HFFc6 (cell line): ENCODE measurements at regions not wholly inside any gene's neighbourhood (a gene's known extent, or its start where the extent isn't known, plus 50 kb on each side); places are given as distances from the start of the nearest gene placed in this dataset.

Experiments
- DNase-seq: peaks from one replicate; pipeline ENCODE4 v3.0.0-alpha.2; 2018
- H3K27ac Mint-ChIP-seq: 2 replicates; pipeline ENCODE4 v1.8.0; 2020; ENCODE audit warnings: mild to moderate bottlenecking, mixed read lengths
- H3K27me3 Mint-ChIP-seq: 2 replicates; pipeline ENCODE4 v1.8.0; 2021; ENCODE audit warnings: mild to moderate bottlenecking, moderate library complexity, mixed read lengths; ENCODE audit not compliant: insufficient read depth
- H3K36me3 Mint-ChIP-seq: 2 replicates; pipeline ENCODE4 v1.8.0; 2021; ENCODE audit warnings: low read depth, mixed read lengths
- H3K4me1 Mint-ChIP-seq: 2 replicates; pipeline ENCODE4 v1.8.0; 2020; ENCODE audit warnings: low read depth, mixed read lengths
- H3K4me3 Mint-ChIP-seq: 2 replicates; pipeline ENCODE4 v1.8.0; 2020; ENCODE audit warnings: mild to moderate bottlenecking, moderate library complexity, mixed read lengths
- H3K9me3 Mint-ChIP-seq: 2 replicates; pipeline ENCODE4 v1.8.0; 2020; ENCODE audit warnings: mild to moderate bottlenecking, mixed read lengths
- TF ChIP-seq, protein P1 (sequence below): fragments of 200-600 bp; sonication (generic); IDR thresholded peaks from 2 replicates; pipeline ENCODE4 v1.5.0; 2021; ENCODE audit warnings: antibody characterized with exemption, mild to moderate bottlenecking

GRCh38 chr2:128631698-128632500 lies 313.2 kb upstream of the HS6ST1 start:
- DNase-seq = no peak
- TF ChIP-seq, protein P1, sequence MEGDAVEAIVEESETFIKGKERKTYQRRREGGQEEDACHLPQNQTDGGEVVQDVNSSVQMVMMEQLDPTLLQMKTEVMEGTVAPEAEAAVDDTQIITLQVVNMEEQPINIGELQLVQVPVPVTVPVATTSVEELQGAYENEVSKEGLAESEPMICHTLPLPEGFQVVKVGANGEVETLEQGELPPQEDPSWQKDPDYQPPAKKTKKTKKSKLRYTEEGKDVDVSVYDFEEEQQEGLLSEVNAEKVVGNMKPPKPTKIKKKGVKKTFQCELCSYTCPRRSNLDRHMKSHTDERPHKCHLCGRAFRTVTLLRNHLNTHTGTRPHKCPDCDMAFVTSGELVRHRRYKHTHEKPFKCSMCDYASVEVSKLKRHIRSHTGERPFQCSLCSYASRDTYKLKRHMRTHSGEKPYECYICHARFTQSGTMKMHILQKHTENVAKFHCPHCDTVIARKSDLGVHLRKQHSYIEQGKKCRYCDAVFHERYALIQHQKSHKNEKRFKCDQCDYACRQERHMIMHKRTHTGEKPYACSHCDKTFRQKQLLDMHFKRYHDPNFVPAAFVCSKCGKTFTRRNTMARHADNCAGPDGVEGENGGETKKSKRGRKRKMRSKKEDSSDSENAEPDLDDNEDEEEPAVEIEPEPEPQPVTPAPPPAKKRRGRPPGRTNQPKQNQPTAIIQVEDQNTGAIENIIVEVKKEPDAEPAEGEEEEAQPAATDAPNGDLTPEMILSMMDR = no peak

GRCh38 chr2:128632501-128632800 lies 313.8 kb upstream of the HS6ST1 start:
- Mint-ChIP-seq H3K9me3 (no peaks in the 10 kb centered on the region), H3K27me3 (peaks cover 33% of the 10 kb centered on the region), H3K27ac (no peak overlapping the region), H3K4me1 (peaks cover 6% of the 10 kb centered on the region; the same call in 1 of the 2 replicates), H3K4me3 (no peak overlapping the region), H3K36me3 (no peaks in the 10 kb centered on the region)
- TF ChIP-seq, protein P1 = no peak
- DNase-seq = no peak

More at GRCh38 chr2:128631698-128632500, 313.2 kb upstream of the HS6ST1 start:
- Mint-ChIP-seq H3K4me3 (no peak overlapping the region), H3K27ac (no peak overlapping the region), H3K4me1 (peaks cover 6% of the 10 kb centered on the region; the same call in 1 of the 2 replicates), H3K27me3 (peaks cover 36% of the 10 kb centered on the region), H3K9me3 (no peaks in the 10 kb centered on the region), H3K36me3 (no peaks in the 10 kb centered on the region)

DNA sequence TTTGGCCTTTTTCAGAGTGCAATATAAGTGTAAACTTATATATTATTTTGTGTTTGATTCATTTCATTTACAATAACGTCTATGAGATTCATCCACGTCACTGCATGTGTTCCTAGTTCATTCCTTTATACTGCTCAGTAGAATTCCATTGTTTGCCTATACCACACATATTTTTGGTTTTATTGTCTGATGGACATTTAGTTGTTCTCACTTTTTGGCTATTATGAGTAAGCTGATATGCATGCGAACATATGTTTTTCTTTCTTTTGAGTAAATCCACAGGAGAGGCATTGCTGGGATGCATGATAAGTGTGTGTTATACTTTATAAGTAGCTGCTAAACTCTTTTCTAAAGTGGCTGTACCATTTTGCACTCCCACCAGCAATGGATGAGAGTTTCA lies 314.8 kb upstream of the HS6ST1 start:
- peaks cover 6% of the 10 kb centered on the region; the same call in 1 of the 2 replicates for H3K4me1 Mint-ChIP-seq
- H3K36me3 Mint-ChIP-seq = no peaks in the 10 kb centered on the region
- H3K4me3 Mint-ChIP-seq = no peak overlapping the region
- H3K9me3 Mint-ChIP-seq = no peaks in the 10 kb centered on the region
- TF ChIP-seq, protein P1 = no peak
- H3K27me3 Mint-ChIP-seq = peaks cover 28% of the 10 kb centered on the region
- no peak overlapping the region for H3K27ac Mint-ChIP-seq
- DNase-seq = no peak

- peaks cover 6% of the 10 kb centered on the region; the same call in 1 of the 2 replicates for H3K4me1 Mint-ChIP-seq
- TF ChIP-seq, protein P1 = no peak
Measured at GRCh38 chr2:128635361-128635900, 316.8 kb upstream of the HS6ST1 start.

DNA sequence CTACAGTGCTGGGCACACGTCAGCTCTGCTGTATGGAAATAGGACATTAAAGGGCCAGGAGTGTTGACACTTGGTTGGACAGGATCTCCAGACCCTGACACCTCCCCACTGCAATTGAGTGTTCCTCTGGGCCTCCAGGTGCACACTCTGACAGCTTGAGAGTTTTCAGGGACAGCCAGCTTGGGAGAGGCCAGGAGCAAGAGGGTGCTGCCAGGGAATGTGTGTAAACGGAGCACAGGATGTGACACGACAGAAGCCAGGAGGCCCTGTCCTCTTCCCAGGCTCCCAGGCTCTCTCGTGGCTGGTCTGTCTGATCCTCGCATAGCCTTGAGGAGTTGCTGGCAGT lies 318.1 kb upstream of the HS6ST1 start:
- DNase-seq = no peak
- TF ChIP-seq, protein P1 = no peak
- peaks cover 20% of the 10 kb centered on the region for H3K27me3 Mint-ChIP-seq
- H3K36me3 Mint-ChIP-seq = no peaks in the 10 kb centered on the region
- no peak overlapping the region for H3K27ac Mint-ChIP-seq
- no peak overlapping the region for H3K4me3 Mint-ChIP-seq
- H3K4me1 Mint-ChIP-seq = peaks cover 6% of the 10 kb centered on the region; the same call in 1 of the 2 replicates
- no peaks in the 10 kb centered on the region for H3K9me3 Mint-ChIP-seq

More at GRCh38 chr2:128635361-128635900, 316.8 kb upstream of the HS6ST1 start:
- DNase-seq = no peak
- Mint-ChIP-seq H3K4me3 (no peak overlapping the region), H3K27me3 (peaks cover 24% of the 10 kb centered on the region), H3K9me3 (no peaks in the 10 kb centered on the region), H3K36me3 (no peaks in the 10 kb centered on the region), H3K27ac (no peak overlapping the region)
